ENCODE measurements at regions not wholly inside any gene's neighbourhood (a gene's known extent, or its start where the extent isn't known, plus 50 kb on each side); places are given as distances from the start of the nearest gene placed in this dataset.

DNA sequence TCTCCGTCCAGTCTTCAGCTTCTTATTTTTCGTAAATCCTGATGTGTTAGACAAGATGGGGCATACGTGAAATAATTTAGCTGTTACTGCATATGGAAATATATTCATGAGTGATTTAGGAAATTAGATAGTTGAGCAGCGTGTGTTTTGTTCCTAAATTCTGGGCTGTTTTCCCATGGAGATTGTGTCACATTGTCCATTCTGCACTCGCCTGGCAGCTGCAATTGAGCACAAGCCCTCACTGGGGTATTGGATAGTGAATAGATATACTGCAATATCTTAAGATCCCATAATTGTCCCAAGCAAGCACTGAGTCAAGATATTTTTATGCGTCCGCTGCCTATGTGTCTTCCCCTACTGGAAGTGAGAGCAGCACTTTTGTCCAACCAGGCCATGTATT lies 1027.1 kb upstream of the WWC1 start:
- Histone ChIP-seq H3K27ac (ENCODE audit: insufficient read depth, low read depth, low read length, poor library complexity, severe bottlenecking) (no peak overlapping the region), H3K9me3 (ENCODE audit: control insufficient read depth, low read length) (no peaks in the 10 kb centered on the region), H3K4me1 (ENCODE audit: control insufficient read depth, insufficient read depth, low read length) (peaks cover 7% of the 10 kb centered on the region), H3K36me3 (ENCODE audit: control insufficient read depth, insufficient read depth, low read length) (no peaks in the 10 kb centered on the region), H3K4me3 (ENCODE audit: insufficient read depth, low read depth, low read length) (no peak overlapping the region), H3K27me3 (ENCODE audit: control insufficient read depth, insufficient read depth, low read length, poor library complexity, severe bottlenecking) (no peaks in the 10 kb centered on the region)
- WGBS, 2 experiments, result 96 to 99% methylated on average over 7 of the region's 7 CpGs

DNA sequence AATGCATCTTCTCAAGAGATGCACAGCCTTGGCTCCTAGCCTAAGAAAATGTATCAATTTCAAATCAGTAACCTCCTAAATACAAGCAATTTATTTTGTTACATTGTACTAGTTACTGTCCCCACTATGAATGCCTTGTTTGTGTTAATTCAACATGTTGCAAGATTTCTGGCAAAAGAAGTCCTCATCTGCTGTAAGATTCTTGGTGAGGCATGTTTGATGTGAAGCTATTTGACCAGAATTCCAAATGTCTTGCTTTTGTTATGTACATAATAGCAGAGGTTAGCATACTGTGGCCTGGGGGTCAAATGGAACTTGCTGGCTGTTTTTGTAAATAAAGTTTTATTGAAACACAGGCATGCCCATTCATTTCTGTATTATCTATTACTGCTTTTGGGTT lies 1023.1 kb upstream of the WWC1 start:
- H3K36me3 ChIP-seq (ENCODE audit: control insufficient read depth, insufficient read depth, low read length), result no peaks in the 10 kb centered on the region
- no peak overlapping the region for H3K27ac ChIP-seq (ENCODE audit: insufficient read depth, low read depth, low read length, poor library complexity, severe bottlenecking)
- no peak overlapping the region for H3K4me3 ChIP-seq (ENCODE audit: insufficient read depth, low read depth, low read length)
- H3K9me3 ChIP-seq (ENCODE audit: control insufficient read depth, low read length), result no peaks in the 10 kb centered on the region
- H3K27me3 ChIP-seq (ENCODE audit: control insufficient read depth, insufficient read depth, low read length, poor library complexity, severe bottlenecking), result no peaks in the 10 kb centered on the region
- H3K4me1 ChIP-seq (ENCODE audit: control insufficient read depth, insufficient read depth, low read length), result peaks cover 7% of the 10 kb centered on the region

DNA sequence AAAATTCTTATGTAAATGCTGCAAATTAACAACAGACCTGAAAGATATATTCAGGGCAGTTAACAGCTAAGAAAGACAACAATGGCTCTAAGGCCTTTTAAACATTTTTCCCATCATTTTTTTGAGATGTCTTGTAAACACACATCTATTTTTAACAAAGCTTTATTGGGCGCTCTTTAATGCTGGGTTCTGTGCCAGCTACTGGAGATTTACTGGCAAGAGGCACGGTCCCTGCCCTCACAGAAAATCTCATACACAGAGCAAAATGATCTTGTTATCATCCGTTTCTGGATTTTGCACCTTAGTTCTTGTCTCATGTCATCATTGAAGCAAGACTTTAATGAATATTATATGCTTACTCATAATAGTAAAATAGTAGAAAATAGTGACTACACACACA lies 1022.3 kb upstream of the WWC1 start:
- WGBS, 2 experiments, result 90 to 96% methylated on average over 3 of the region's 3 CpGs
- Histone ChIP-seq H3K9me3 (ENCODE audit: control insufficient read depth, low read length) (no peaks in the 10 kb centered on the region), H3K4me3 (ENCODE audit: insufficient read depth, low read depth, low read length) (no peak overlapping the region), H3K36me3 (ENCODE audit: control insufficient read depth, insufficient read depth, low read length) (no peaks in the 10 kb centered on the region), H3K4me1 (ENCODE audit: control insufficient read depth, insufficient read depth, low read length) (peaks cover 7% of the 10 kb centered on the region), H3K27me3 (ENCODE audit: control insufficient read depth, insufficient read depth, low read length, poor library complexity, severe bottlenecking) (no peaks in the 10 kb centered on the region), H3K27ac (ENCODE audit: insufficient read depth, low read depth, low read length, poor library complexity, severe bottlenecking) (no peak overlapping the region)

DNA sequence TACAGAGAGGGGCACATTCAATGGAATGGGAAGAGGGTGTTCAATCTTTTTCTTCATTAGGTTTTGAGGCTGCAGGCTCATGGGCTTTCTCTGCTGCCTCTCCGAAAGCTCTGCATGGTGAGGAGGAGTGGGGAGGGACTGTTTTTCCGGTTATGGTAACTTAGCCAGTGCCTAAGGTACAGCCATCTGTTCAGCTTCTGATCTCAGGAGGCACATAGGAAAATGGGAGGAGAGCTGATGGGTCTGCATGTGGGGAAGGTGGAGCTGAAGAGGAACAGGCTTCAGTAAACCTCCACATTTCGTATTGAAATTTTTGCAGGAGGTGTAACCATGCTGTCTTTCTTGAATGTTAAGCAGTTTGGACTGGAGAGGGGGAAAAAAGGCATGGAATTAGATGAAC lies 1020.4 kb upstream of the WWC1 start:
- 94 to 95% methylated on average over 3 of the region's 3 CpGs for WGBS, 2 experiments
- H3K4me3 ChIP-seq (ENCODE audit: insufficient read depth, low read depth, low read length), result no peak overlapping the region
- H3K36me3 ChIP-seq (ENCODE audit: control insufficient read depth, insufficient read depth, low read length), result no peaks in the 10 kb centered on the region
- H3K27me3 ChIP-seq (ENCODE audit: control insufficient read depth, insufficient read depth, low read length, poor library complexity, severe bottlenecking), result no peaks in the 10 kb centered on the region
- H3K4me1 ChIP-seq (ENCODE audit: control insufficient read depth, insufficient read depth, low read length), result peaks cover 7% of the 10 kb centered on the region
- H3K9me3 ChIP-seq (ENCODE audit: control insufficient read depth, low read length), result no peaks in the 10 kb centered on the region
- no peak overlapping the region for H3K27ac ChIP-seq (ENCODE audit: insufficient read depth, low read depth, low read length, poor library complexity, severe bottlenecking)

DNA sequence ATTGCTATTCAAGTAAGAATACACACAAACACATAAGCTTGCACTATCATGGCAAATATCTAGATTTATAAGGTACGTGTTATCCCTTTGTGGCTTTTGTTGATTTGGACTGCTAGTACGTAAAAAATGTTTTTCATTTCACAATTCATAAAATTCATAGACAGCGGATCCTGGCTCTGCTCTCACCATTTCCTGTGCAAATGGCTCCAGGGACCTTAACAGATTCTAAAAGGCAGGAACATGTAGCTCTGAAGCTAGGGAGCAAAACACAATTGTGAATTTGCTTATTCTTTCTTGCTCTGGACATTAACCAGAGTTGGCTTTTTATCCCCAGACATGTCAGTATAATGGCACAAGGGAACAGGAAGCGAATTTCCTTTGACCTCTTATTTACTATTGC lies 1019.9 kb upstream of the WWC1 start:
- 92 to 99% methylated on average over 3 to 4 of the region's 4 CpGs for whole genome bisulfite sequencing, 2 experiments
- H3K36me3 ChIP-seq (ENCODE audit: control insufficient read depth, insufficient read depth, low read length), result no peaks in the 10 kb centered on the region
- no peaks in the 10 kb centered on the region for H3K9me3 ChIP-seq (ENCODE audit: control insufficient read depth, low read length)
- H3K27ac ChIP-seq (ENCODE audit: insufficient read depth, low read depth, low read length, poor library complexity, severe bottlenecking), result no peak overlapping the region
- no peak overlapping the region for H3K4me3 ChIP-seq (ENCODE audit: insufficient read depth, low read depth, low read length)
- H3K4me1 ChIP-seq (ENCODE audit: control insufficient read depth, insufficient read depth, low read length), result peaks cover 7% of the 10 kb centered on the region
- H3K27me3 ChIP-seq (ENCODE audit: control insufficient read depth, insufficient read depth, low read length, poor library complexity, severe bottlenecking), result no peaks in the 10 kb centered on the region

DNA sequence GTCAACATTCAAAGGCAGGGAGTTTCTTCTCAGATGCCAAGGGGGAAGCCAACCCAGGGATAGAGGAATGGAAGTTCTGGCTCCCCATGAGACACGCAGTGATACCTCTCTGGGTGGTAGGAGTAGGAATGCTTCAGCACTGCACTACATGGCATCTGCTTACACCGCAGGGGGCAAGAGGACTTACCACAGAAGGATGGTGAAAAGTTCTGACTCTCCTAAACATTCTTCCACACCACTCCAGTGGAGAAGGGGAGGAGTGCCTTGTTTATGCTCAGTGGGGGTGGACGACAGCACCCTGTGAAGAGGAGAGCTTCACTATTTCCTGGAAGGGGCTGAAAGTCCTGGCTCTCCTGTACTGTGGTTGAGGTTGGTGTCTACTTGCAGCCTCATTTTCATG lies 1011.3 kb upstream of the WWC1 start:
- H3K36me3 ChIP-seq (ENCODE audit: control insufficient read depth, insufficient read depth, low read length), result no peaks in the 10 kb centered on the region
- no peak overlapping the region for H3K4me3 ChIP-seq (ENCODE audit: insufficient read depth, low read depth, low read length)
- H3K9me3 ChIP-seq (ENCODE audit: control insufficient read depth, low read length), result no peaks in the 10 kb centered on the region
- no peak overlapping the region for H3K27ac ChIP-seq (ENCODE audit: insufficient read depth, low read depth, low read length, poor library complexity, severe bottlenecking)
- 84 to 88% methylated on average over 2 to 3 of the region's 3 CpGs for WGBS, 2 experiments
- H3K4me1 ChIP-seq (ENCODE audit: control insufficient read depth, insufficient read depth, low read length), result no peaks in the 10 kb centered on the region
- no peaks in the 10 kb centered on the region for H3K27me3 ChIP-seq (ENCODE audit: control insufficient read depth, insufficient read depth, low read length, poor library complexity, severe bottlenecking)

DNA sequence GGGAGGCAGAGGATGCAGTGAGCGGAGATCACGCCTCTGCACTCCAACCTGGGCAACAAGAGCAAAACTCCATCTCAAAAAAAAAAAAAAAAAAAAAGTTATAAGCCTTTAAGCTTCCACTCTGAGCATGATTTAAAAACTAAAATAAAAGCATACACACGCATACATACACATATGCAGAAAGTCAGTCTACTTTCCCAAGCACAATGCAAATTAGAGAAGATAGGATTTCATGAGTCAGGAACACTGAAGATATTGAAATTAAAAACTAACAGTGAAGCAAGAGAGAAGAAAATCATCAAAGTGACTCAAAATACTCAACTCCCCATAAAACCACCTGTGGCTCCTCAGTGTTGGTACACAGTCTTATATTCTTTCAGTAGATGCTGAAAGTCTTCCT lies 1009.5 kb upstream of the WWC1 start:
- Histone ChIP-seq H3K4me3 (ENCODE audit: insufficient read depth, low read depth, low read length) (no peak overlapping the region), H3K27ac (ENCODE audit: insufficient read depth, low read depth, low read length, poor library complexity, severe bottlenecking) (no peak overlapping the region), H3K4me1 (ENCODE audit: control insufficient read depth, insufficient read depth, low read length) (no peaks in the 10 kb centered on the region), H3K36me3 (ENCODE audit: control insufficient read depth, insufficient read depth, low read length) (no peaks in the 10 kb centered on the region), H3K9me3 (ENCODE audit: control insufficient read depth, low read length) (no peaks in the 10 kb centered on the region), H3K27me3 (ENCODE audit: control insufficient read depth, insufficient read depth, low read length, poor library complexity, severe bottlenecking) (no peaks in the 10 kb centered on the region)
- WGBS, 2 experiments, result 90 to 91% methylated on average over 2 to 3 of the region's 3 CpGs

DNA sequence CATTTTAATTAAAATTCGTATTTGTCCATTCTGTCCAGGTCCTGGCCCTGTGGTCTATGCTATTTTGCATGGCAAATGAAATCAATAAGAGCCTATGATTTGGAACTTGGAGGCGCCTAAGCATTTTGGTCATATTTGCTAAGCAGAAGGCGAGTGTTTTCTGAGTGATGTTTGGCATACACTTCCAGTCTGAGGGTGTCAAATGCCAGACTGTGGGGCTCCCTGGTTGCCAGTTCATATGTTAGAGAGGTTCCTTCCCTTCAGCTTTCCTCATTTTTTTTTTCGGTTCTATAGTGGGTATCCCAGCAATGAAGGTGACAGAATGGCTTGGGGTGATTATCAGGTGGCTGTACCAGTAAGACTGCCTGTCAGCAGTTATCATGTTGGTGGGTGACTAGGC lies 1007.8 kb upstream of the WWC1 start:
- no peaks in the 10 kb centered on the region for H3K36me3 ChIP-seq (ENCODE audit: control insufficient read depth, insufficient read depth, low read length)
- 90 to 94% methylated on average over 4 of the region's 4 CpGs for WGBS, 2 experiments

DNA sequence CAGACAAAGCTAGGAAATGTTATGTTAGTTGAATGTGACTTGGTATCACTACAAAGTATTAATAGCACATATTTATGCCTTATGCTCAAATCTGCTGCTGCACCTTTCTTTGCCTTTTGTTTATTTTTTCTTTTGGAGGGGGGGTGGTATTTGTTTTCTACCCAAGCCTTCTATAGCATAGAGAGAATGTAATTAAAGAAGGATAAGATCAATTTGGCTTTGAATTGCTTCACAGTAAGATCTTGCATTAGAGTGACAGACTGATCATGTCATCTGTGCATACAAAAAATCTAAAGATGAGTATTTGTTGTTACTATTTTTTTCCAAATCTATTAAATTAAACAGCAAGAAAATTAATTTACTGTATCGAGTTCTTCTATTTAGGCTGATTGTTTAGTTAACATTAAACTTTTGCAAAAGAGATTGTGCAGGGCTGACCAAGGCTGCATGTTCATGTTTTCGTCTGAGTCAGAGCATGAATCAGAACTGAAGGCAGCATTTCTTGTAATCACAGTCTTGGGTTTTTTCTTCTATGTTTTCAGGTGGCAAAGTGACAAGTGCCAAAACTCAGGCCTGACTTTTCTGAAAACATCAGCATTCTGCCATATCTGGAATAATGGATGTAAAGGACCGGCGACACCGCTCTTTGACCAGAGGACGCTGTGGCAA lies 1007.1 kb upstream of the WWC1 start:
- Histone ChIP-seq H3K4me1 (ENCODE audit: control insufficient read depth, insufficient read depth, low read length) (no peaks in the 10 kb centered on the region), H3K4me3 (ENCODE audit: insufficient read depth, low read depth, low read length) (no peak overlapping the region), H3K27ac (ENCODE audit: insufficient read depth, low read depth, low read length, poor library complexity, severe bottlenecking) (no peak overlapping the region), H3K27me3 (ENCODE audit: control insufficient read depth, insufficient read depth, low read length, poor library complexity, severe bottlenecking) (no peaks in the 10 kb centered on the region), H3K9me3 (ENCODE audit: control insufficient read depth, low read length) (no peaks in the 10 kb centered on the region), H3K36me3 (ENCODE audit: control insufficient read depth, insufficient read depth, low read length) (no peaks in the 10 kb centered on the region)
- WGBS, 2 experiments, result 93 to 96% methylated on average over 6 of the region's 6 CpGs

More for the DNA sequence above, 1007.8 kb upstream of the WWC1 start:
- Histone ChIP-seq H3K4me1 (ENCODE audit: control insufficient read depth, insufficient read depth, low read length) (no peaks in the 10 kb centered on the region), H3K4me3 (ENCODE audit: insufficient read depth, low read depth, low read length) (no peak overlapping the region), H3K9me3 (ENCODE audit: control insufficient read depth, low read length) (no peaks in the 10 kb centered on the region), H3K27me3 (ENCODE audit: control insufficient read depth, insufficient read depth, low read length, poor library complexity, severe bottlenecking) (no peaks in the 10 kb centered on the region), H3K27ac (ENCODE audit: insufficient read depth, low read depth, low read length, poor library complexity, severe bottlenecking) (no peak overlapping the region)

DNA sequence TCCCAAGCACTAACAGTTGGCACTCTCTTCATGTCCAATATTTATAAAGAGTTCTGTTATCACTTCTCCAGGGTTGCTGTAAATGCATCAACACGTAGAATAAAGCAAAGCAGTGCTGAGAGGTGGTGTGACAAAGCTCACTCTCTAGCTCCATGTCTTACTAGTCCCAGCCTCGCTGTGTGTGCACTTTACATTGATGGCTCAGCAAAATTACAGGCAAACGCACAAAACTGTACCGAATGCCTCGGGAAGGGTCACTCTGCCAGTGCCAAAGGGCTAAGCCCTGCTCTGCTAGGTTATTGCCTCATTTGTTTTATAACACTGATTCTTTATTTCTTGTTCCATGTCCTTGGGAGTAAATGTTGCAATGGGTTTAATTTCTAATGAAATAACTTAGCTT lies 1005.9 kb upstream of the WWC1 start:
- H3K36me3 ChIP-seq (ENCODE audit: control insufficient read depth, insufficient read depth, low read length), result no peaks in the 10 kb centered on the region
- no peak overlapping the region for H3K27ac ChIP-seq (ENCODE audit: insufficient read depth, low read depth, low read length, poor library complexity, severe bottlenecking)
- no peaks in the 10 kb centered on the region for H3K4me1 ChIP-seq (ENCODE audit: control insufficient read depth, insufficient read depth, low read length)
- 94 to 95% methylated on average over 5 of the region's 5 CpGs for WGBS, 2 experiments
- H3K9me3 ChIP-seq (ENCODE audit: control insufficient read depth, low read length), result no peaks in the 10 kb centered on the region
- no peak overlapping the region for H3K4me3 ChIP-seq (ENCODE audit: insufficient read depth, low read depth, low read length)
- H3K27me3 ChIP-seq (ENCODE audit: control insufficient read depth, insufficient read depth, low read length, poor library complexity, severe bottlenecking), result no peaks in the 10 kb centered on the region

DNA sequence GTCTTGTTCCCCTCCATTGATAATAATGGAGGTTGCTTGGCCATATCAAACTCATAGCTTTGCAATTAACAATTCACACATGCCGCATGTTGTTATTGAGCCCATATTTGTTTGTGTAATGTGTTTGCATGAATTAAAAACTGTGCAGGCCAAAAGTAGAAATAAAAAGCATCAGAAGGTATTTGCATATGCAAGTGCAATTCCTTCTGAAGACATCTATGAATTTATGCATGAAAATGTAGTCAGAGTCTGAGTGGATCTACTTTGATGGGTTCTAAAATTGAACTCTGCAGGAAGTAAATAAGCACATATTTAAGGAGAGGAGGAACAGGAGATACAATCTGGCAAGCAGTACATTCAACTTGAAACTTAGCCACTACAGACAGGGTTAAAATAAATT lies 1004.6 kb upstream of the WWC1 start:
- Histone ChIP-seq H3K27me3 (ENCODE audit: control insufficient read depth, insufficient read depth, low read length, poor library complexity, severe bottlenecking) (no peaks in the 10 kb centered on the region), H3K36me3 (ENCODE audit: control insufficient read depth, insufficient read depth, low read length) (no peaks in the 10 kb centered on the region), H3K9me3 (ENCODE audit: control insufficient read depth, low read length) (no peaks in the 10 kb centered on the region), H3K4me1 (ENCODE audit: control insufficient read depth, insufficient read depth, low read length) (no peaks in the 10 kb centered on the region), H3K4me3 (ENCODE audit: insufficient read depth, low read depth, low read length) (no peak overlapping the region), H3K27ac (ENCODE audit: insufficient read depth, low read depth, low read length, poor library complexity, severe bottlenecking) (no peak overlapping the region)
- 96 to 100% methylated on average over 1 of the region's 1 CpG for WGBS, 2 experiments

All from ectodermal cell (in vitro differentiated cells).